ENCODE measurements at regions not wholly inside any gene's neighbourhood (a gene's known extent, or its start where the extent isn't known, plus 50 kb on each side); places are given as distances from the start of the nearest gene placed in this dataset.

DNA sequence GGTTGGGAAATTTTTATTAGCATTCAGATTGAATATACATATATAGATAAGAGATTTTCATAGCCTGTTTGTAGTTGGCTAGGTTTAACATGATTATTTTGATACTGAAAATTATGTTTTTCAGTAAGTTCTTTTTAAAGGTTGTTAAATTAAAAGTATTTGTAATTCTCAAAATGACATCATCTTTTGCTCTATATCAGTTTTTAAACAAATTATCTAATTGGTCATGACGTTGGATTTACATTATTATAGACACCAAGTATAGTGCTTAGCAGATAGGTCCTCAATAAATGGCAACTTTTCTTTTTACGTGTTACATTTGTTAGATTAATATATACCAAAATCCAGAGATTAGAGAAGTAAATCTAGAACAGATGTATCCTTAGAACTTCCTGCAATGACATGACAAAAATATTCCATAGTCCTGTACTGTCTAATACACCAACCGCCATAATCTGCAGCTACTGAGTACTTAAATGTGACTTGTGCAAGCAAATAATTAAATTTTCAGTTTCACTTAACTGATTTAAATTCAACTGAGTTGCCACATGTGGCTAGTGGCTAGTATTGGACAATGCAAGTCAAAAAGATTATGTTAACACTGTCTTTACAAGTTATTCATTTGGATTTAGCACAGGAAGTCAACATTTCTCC is 1613.1 kb upstream of the TENM3 start:
- no peak for DNase-seq

DNA sequence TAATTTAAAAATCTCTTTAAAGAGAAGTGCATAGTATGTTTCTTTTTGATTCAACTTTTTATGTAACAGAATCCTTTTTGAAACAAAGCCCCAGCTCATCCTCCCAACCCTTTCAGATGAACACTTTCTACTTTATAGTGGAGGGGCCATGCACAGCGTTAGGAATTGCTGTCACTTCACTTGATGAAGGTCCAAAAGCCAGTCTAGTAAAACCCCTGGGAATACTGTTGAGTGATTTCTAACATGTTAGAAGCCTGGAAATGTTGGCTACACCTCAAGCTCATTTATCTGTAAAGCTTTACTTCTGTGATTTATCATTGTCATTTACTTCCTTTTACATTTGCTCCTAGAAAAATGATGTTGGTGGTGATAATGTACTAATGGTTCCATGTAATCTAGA is 1608.9 kb upstream of the TENM3 start:
- no peak for DNase-seq

DNA sequence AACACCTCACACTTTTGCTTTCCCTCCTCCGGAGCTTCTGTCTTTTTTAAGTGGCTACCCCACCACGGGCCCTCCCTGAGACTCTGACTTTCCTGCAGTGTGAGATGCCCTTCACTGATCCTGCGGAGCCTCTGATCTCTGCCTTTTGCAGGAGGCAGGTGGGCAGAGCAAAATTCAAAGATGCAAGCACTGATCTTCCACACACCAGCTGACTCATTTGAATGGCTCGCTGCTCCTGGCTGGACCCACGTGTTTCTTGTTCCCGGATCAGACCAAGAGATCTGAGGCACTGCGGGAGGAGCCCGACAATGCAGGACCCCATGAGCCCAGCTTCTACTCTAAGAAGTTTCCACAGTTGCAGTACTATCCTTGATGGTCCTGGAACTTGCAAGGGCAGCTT is 1607.9 kb upstream of the TENM3 start:
- no peak for DNase-seq

DNA sequence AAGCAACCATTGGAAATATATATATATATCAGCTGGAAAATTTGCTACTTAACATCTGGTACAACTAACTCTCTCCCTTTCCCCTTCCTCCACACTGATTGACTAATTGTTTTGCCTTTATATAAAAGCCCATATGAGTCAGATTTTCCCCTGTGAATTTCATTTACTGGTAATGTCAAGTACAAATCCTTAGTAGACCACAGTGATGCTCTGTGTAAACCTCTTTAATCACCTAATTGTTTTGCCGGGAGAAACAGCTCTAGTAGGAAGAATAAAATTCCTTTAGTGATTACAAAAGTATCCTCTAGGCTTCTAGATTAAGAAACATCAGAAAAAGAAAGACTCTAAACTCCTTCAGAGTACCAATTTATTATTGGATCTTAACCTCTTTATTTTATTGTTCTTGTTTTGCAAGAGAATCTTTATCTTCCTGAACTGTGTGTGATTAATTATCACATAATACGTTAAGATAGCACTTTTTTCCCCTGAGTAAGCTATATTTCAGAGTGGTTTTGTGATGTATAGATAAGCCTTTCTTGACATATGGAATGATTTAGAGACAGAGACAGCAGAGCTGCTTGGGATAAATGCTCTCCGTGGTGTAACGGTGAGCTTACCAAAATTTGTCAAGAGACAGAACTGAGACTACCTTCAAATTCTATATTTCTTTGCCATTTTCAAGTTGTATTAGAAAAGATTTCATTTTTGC is 1606.4 kb upstream of the TENM3 start:
- DNase-seq: peak; percentile 48

DNA sequence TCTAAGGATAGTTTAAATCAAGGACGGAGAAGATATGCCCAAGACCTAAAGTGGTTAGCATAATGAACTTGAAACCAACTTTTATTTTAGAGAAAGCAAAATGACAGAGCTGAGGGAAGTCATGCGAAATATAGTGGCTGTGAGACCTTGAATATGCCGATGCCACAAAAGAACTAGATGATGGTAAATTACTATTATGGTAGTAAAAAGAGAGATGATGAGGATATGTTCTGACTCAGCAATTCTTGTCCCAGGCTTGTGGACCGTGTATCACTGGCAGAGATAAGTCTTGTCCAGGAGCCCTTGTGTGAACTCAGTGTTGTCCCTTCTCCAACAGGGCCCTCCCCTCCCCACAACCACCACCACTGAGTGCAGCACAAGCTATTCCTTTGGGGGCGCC is 1605.6 kb upstream of the TENM3 start:
- DNase-seq: no peak

DNA sequence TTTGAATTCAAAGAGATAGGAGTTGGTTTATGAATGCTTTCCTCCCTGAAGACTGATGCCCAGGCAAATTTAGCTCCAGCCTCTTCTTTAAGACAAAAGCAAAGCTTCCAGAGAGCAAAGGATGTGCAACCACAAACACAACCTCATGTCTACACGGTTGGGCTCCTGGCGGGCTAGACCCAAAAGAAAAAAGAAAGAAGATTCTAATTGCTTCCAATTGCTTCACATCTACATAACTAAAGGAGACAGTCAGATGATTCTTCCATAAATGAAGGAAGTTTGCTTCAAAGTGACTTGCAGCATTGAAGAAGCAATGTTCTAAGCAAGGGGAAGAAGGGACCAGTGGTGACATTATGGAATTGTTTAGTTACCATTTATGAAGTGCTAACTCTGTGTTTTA is 1603.0 kb upstream of the TENM3 start:
- DNase-seq: no peak

DNA sequence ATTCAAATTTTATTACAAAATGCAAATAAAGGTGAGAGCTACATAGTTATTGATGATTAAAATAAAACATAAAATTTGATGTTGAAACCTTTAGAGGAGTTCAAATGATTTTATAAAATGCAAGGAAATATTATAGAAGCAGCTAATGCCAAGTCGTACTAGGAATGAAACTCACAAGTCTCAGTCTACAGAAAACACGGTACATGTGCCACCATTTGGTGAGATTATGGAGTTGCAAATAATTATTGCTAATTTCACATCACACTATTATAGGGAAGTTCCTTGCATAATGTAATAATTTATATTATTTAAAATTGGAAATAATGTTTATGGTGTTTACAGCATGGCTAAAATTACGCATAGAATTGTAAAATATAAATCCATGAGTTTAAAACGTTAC is 1601.7 kb upstream of the TENM3 start:
- no peak for DNase-seq

DNA sequence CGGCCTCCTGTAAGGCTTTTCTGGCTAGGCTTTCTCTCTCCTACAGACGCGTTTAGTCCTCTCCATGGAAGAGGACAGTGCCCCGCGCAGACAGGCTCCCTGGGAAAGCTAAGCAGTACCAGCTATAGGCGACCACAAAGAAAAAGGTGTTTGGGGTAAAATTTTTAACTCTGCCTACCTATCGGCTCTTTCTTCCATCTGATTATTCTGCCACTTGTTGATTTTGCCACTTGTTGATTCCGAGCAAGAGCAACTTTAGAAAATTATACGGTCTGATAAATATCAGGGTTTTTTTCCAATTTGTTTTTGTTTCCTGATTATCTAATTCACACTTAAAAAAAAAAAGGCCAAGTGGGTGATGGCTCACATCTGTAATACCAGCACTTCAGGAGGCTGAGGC is 1600.5 kb upstream of the TENM3 start:
- no peak for DNase-seq

DNA sequence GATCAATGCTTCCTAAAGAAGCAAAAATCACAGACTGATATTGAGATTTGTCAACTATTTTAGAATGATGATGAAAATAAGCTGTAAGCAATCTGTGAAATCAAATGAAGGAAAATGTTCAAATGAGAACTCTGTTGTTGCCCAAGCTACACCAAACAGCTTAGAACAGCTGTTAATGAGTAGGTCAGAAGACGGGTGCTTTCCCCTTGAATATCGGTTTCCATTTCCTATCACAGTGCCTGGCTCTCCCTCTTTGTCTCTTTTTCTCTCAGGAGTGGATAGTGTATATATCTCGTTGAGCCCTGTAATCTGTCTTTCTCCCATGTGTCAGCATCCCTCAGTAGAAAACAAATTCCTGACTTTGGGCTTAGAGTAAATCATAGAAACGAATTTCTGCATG is 1592.9 kb upstream of the TENM3 start:
- DNase-seq: no peak

DNA sequence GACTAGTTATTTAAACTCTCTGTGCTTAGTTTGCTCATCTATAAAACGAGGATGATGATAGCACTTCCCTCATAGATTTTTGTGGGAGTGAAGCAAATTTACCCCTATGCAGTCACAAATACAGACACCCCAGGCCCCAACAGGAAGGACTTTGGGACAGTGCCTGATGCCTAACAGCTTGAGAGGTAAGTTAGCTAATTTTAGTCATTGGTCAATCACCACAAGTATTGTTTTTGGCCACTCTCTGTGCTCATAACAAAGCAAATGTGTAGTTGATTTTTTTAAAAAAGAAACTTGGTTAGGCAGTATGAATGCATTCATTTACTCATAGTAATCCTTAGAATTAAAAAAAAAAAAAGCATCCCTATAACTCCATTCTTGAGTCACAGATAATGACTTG is 1590.7 kb upstream of the TENM3 start:
- no peak for DNase-seq

DNA sequence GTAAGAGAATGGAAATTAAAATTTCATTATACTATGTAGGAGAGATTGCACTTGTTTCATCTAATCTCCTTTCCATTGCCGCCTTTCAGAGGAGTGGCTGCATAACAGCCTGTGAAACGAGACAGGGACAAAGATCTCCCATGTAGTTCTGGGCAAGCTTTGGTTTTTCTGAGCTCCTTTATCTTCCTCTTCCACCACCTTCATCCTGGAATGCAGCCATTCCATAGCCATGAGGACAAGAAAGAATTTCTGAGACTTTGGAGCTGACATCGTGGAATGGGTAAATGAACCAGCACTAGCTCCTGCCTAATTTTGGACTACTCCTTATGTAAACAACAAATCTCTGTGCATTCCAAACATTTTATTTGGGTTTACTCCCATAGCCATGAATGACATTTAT is 1587.3 kb upstream of the TENM3 start:
- no peak for DNase-seq

DNA sequence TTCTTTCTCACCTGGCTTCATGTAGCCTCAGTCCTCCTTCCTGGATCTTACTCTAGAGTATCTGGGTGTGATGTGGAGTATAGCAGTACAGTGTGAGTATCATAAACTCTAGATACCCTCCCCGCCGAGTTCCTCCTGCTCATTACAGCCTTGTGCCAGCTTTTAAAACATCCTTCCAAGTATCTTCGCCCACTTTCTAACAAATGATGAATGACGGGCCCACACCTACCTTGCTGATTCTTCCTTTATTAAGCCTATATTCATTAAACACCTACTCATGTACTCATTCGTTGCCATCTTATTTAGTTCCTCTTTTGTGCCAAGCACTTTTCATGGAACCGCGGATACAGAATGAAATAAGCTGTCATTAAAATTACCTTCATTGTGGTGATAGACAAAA is 1585.3 kb upstream of the TENM3 start:
- DNase-seq: no peak

DNA sequence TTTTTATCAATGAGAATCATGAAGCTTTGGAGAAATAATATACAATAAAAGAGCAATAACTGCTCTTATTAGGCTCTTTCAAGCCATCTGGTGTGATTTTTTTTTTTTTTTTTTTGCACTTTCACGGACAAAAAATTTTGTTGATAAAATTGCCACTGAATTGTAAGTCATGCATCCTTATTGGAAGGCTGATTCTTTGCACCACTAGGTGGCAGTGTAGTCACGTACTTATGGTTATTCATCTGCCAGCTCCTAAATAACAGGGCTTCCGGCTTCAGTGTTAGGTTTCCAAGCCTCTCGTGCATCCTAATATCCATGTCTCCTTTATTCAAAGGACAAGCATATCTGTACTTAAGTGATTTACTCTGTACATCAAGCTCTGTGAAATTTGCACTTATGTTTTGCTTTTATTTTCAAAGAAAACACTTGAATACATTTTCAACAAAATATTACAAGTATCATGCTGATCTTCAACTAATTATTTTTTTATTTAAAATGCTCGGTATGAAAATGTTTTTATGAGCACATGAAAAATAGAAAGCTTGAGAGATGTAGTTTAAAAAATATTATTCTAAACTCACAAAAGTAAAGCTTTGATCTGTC is 1578.3 kb upstream of the TENM3 start:
- DNase-seq: peak; percentile 82

DNA sequence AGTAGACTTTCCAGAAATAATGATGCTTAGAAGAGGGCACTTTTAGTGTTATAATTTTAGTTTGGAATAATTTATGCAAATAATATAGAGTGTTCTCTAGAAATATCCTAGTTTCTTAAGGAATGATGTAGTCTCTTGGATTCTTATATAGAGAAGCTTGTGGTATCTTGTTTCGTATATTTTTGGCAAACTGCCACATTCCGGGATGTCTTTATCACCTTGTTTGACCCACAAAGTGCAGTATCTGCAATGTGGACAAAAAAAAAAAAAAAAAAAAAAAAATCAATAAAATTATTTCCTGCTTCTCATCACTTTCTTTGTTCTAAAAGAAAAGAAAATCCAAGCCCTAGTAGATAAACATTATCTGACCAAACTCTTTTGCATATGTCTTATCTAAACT is 1577.7 kb upstream of the TENM3 start:
- DNase-seq: no peak

DNA sequence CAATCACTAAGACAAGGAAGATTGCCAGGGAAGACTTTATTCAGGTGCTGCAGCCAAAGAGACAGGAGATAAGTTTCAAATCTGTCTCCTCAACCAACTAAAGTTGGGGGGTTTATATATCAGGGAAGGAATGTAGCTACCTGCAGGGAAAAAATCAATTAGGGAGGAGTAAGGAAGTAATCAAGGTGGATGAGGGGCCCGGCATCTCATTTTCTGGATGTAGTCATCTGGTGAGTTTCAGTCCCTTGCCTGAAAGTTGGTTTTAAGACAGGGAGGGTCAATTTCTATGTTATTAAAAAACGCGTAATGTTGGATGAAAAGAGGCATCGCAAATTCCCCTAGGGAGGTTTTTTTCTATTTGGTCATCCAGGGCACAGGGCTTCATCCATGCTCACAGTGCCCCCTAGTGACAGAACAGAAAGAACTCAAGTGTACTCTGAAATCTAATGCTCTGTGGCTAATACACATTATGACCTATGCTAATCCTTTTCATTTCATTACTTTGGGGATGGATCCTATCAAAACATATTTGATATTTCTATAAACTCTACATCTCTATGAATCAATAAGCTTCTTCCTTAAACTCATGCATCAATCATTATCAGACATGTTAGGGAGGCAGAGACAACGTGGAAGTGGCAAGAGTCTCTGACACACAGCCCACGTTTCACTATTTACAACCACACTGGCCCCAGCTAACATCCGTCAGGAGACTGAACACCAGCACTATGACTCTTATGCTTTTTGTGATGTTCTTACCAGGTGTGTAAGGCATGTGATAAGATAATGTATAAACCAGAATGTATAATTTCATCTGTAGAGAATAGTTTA is 1577.0 kb upstream of the TENM3 start:
- DNase-seq: peak; percentile 67

DNA sequence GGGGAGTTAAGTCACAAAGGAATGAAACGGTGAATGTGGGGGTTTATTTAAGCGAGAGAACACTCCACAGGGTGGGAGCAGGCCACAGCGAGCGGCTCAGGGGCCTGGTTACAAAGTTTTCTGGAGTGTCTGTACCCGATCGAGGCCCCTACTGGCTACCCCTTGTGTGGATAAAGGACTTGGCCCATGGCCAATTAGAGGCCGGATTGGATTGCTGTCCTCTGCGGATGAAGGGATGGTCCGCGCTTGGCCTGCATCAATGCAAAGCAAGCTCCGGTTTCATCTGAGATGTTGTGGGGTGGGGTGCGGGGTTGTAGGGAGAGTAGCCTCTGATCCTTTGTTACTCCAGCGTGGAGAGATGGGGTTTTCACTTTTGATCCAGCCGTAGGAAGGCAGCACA is 1574.5 kb upstream of the TENM3 start:
- no peak for DNase-seq

DNA sequence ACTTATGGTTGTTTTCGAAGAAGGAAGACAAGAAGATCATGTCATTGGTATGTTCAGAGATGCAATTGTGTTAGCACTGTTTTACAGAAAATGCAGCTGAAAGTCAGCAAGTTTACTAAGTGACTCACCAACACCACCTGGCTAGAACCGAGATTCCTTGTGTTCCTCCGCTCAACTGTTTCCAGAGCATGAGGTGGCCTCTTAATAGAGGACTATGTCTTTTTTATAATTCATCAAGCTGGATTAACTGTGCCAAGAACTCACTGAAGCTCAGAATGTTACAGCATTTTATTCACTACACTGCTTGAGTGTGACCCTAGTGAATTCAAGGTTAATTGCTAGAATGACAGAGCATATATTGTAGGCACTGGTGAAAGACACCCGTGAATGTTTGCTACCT is 1573.5 kb upstream of the TENM3 start:
- no peak for DNase-seq

DNA sequence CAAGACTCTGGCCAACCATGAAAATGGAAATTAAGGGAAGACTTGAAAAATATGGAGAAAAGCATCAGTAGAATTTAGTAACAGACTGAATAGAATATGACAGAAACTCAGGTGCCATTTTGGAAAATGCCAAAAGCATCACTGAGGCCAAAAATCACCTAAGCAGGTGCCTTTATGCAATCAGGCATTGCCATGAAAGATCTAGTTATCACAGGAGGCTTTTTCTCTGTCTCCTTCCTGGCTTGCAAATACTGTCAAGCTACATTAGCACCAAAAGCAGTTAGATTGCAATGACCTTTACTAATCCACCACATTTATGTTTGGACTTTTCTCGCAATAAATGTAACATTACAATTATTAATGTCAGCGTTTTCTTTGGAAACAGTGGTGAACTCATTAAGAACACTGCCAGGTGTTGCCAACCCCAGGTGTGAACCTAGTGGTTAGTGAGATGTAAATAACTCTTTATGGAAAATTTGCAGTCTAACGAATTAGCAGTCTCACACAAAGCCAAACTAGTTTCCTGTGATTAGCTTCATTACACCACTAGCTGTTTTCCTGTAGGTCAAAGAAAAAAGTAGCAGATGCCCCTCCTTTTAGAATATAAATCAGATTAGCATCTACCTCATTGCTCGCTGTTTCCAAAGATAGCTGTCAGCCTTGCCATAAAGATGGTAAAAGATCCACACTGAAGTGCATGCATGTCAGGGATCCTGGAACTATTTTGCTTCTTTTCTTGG is 1568.4 kb upstream of the TENM3 start:
- DNase-seq: no peak

DNA sequence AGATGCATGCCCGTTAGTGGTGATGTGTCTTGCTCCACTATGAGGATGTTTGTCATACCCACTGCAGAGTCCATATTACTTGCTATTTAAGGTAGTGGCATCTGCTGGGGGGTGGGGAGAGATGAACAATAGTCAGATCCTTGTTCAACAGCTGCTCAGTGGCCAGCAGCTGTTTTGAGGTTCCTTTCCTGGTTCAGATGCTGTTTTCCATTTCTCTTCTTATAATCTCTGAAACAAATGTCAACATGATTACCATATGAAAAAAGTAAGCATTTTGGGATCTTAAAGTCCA is 1567.9 kb upstream of the TENM3 start:
- DNase-seq: no peak

DNA sequence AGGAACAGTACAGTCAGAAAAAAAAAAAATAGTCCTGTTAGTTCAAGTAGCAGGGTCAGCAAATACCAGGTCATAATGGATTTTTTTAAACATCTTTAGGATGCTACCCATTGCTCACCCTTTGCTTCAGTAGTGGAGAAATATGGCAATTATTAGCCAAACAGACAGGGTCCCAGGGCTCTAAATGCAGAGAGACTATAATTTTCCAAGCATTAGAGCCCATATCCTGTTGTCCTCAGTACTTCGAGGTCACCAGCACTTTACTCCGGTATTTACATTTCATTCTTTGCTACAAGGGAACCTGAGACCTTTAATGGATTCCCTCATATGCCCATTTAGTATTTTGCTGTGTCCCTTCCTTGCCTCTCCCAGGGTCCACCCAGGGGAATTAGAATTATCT is 1562.9 kb upstream of the TENM3 start:
- no peak for DNase-seq

DNA sequence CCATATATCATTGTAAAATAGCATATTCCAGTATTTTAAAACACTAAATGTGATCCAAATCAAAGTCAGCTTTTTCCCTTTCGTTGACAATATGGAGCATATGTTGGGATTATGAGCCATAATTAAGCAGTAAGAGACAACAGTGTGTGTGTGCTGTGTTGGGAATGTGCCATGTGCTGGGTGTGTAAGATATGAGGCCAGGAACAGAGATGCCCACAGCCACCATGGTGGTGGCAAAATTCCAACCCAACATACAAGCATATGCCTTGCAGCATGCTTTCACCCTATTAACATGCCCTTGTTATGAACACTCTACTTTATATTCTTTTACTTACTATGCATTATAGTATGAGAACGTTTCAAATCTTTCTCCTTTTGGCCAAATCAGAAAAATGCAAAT is 1560.4 kb upstream of the TENM3 start:
- DNase-seq: no peak

DNA sequence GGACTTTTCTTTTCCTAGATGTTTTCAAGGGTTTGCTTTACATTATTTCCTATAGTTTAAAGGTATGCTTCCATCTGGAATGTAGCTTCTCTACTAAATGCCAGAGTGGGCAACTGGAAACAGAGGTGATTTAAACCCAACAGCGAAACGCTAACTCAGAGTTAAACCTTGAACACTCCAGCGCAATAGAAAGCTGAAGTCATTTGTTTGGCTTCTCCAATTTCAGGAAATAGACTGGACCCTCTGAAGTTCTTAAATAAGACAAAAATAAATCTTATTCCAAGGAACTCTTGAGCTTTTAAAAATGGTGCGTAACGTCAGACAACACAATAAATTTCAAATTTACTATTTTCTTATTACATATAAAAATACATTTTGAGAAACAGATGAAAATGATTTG is 1560.0 kb upstream of the TENM3 start:
- DNase-seq: no peak

DNA sequence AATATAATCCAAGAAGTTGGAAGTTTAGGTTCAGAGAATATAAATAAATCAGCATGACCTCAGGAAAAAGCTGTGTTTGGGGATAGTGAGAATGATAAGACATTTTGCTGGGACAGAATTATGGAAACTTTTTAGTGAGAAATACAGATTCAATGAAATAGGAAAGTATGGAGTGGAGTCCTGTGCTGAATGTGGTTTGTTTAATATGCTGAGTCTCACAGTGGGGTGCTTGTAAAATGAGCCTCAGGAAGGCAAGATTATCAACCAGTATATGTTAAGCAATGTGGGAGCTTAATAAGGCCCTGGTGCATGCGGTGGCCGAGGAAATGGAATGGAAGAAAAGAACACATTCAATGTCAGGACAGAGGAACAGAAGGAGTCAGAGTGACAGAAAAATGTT is 1554.7 kb upstream of the TENM3 start:
- no peak for DNase-seq
